Limb (tissue), 2 donors: ENCODE measurements at regions not wholly inside any gene's neighbourhood (a gene's known extent, or its start where the extent isn't known, plus 50 kb on each side); places are given as distances from the start of the nearest gene placed in this dataset.
"Not testable (repeated sequence)": the region's sequence is repeated elsewhere in the genome, so short reads cannot be mapped to it uniquely, and the experiment has no call there.

ENCODE experiments used
- DNase-seq, 2 donors: peaks; one replicate each; pipeline ENCODE4 v3.0.0-alpha.2; 2016; ENCODE audit errors: extremely low spot score in 2 of 2

GRCh38 chr11:95650276-95650675 lies 139.3 kb downstream of the FAM76B start:
- no peak for DNase-seq

- DNase-seq, result peak in 1 of 2 donors; percentile 22
These were observed 141.7 kb downstream of the FAM76B start for GRCh38 chr11:95647871-95648270.

GRCh38 chr11:95647355-95647754 lies 142.2 kb downstream of the FAM76B start:
- peak in 1 of 2 donors; percentile 10 for DNase-seq

- DNase-seq, result peak in 1 of 2 donors; percentile 36
These were observed 148.1 kb downstream of the FAM76B start for GRCh38 chr11:95641495-95641894.

- no peak for DNase-seq
These were observed 151.1 kb downstream of the FAM76B start for GRCh38 chr11:95638501-95638900.

- DNase-seq, result no peak
These were observed 164.2 kb downstream of the FAM76B start for GRCh38 chr11:95625164-95625900.

- DNase-seq, result no peak
These were observed 173.3 kb downstream of the FAM76B start for GRCh38 chr11:95616256-95616804.

GRCh38 chr11:95611827-95612226 lies 177.8 kb downstream of the FAM76B start:
- DNase-seq, result no peak

GRCh38 chr11:95610185-95610584 lies 179.4 kb downstream of the FAM76B start:
- not testable (repeated sequence) for DNase-seq

GRCh38 chr11:95608093-95608492 lies 181.5 kb downstream of the FAM76B start:
- DNase-seq, result no peak

- DNase-seq, result no peak
These were observed 182.8 kb downstream of the FAM76B start for GRCh38 chr11:95606824-95607223.

- DNase-seq, result no peak
These were observed 184.2 kb downstream of the FAM76B start for GRCh38 chr11:95605271-95605940.

GRCh38 chr11:95599959-95600586 lies 189.5 kb downstream of the FAM76B start:
- DNase-seq, result no peak

GRCh38 chr11:95595973-95596489 lies 193.6 kb downstream of the FAM76B start:
- no peak for DNase-seq

- DNase-seq, result no peak
These were observed 194.0 kb downstream of the FAM76B start for GRCh38 chr11:95595541-95595940.

- peak; percentile 66 to 71 for DNase-seq
These were observed 196.5 kb downstream of the FAM76B start for GRCh38 chr11:95593111-95593510.

- peak; percentile 38 to 61 for DNase-seq
These were observed 197.1 kb downstream of the FAM76B start for GRCh38 chr11:95592471-95592870.

- DNase-seq, result no peak
These were observed 199.5 kb downstream of the FAM76B start for GRCh38 chr11:95589893-95590612.

- DNase-seq, result no peak
These were observed 200.8 kb downstream of the FAM76B start for GRCh38 chr11:95588821-95589220.

GRCh38 chr11:95586661-95587060 lies 202.9 kb downstream of the FAM76B start:
- no peak for DNase-seq

- DNase-seq, result no peak
These were observed 203.4 kb downstream of the FAM76B start for GRCh38 chr11:95586155-95586554.
